Head of caudate nucleus (tissue), 42 donors: ENCODE measurements at regions not wholly inside any gene's neighbourhood (a gene's known extent, or its start where the extent isn't known, plus 50 kb on each side); places are given as distances from the start of the nearest gene placed in this dataset.
"Not testable (repeated sequence)": the region's sequence is repeated elsewhere in the genome, so short reads cannot be mapped to it uniquely, and the experiment has no call there.

Experiments used
- DNase-seq, 42 donors: peaks; one replicate each; pipeline versions ENCODE4 v3.0.0 to v3.0.0-alpha.2; 2020 to 2021; ENCODE audit warnings: mixed read lengths in 7 of 42
- intact Hi-C: fragments of 100-400 bp; cut with DNase I; formaldehyde crosslinking; loops from one replicate; pipeline ENCODE4 v1.15.0; 2022

GRCh38 chr10:109587366-109587765 is 335.9 kb downstream of the XPNPEP1 start:
- intact Hi-C loops, result no loop called here
- DNase-seq, result no peak

- no peak for DNase-seq
- intact Hi-C loops, result no loop called here
Observed at GRCh38 chr10:109556399-109556798, 366.9 kb downstream of the XPNPEP1 start.

GRCh38 chr10:109542050-109542603 is 381.2 kb downstream of the XPNPEP1 start:
- DNase-seq, intact Hi-C loops: not testable (repeated sequence)

GRCh38 chr10:109534193-109534592 is 389.1 kb downstream of the XPNPEP1 start:
- DNase-seq, result no peak
- intact Hi-C loops, result no loop called here

- intact Hi-C loops, result no loop called here
- no peak for DNase-seq
Observed at GRCh38 chr10:109529258-109529657, 394.1 kb downstream of the XPNPEP1 start.

GRCh38 chr10:109517748-109518147 is 405.6 kb downstream of the XPNPEP1 start:
- no peak for DNase-seq
- intact Hi-C loops, result no loop called here

- DNase-seq, result no peak
Observed at GRCh38 chr10:109504401-109504800, 418.9 kb downstream of the XPNPEP1 start.

GRCh38 chr10:109487691-109488090 is 435.6 kb downstream of the XPNPEP1 start:
- no peak for DNase-seq
- intact Hi-C loops, result no loop called here

More at GRCh38 chr10:109504401-109504800, 418.9 kb downstream of the XPNPEP1 start:
- intact Hi-C loops, result no loop called here

- no peak for DNase-seq
- intact Hi-C loops, result no loop called here
Observed at GRCh38 chr10:109480836-109481235, 442.5 kb downstream of the XPNPEP1 start.

GRCh38 chr10:109475711-109476421 is 447.4 kb downstream of the XPNPEP1 start:
- intact Hi-C loops, result no loop called here
- no peak for DNase-seq

GRCh38 chr10:109474812-109475211 is 448.5 kb downstream of the XPNPEP1 start:
- intact Hi-C loops, result no loop called here
- no peak for DNase-seq

- intact Hi-C loops, result no loop called here
- DNase-seq, result no peak
Observed at GRCh38 chr10:109474261-109474660, 449.1 kb downstream of the XPNPEP1 start.

- intact Hi-C loops, result no loop called here
- no peak for DNase-seq
Observed at GRCh38 chr10:109467551-109467950, 455.8 kb downstream of the XPNPEP1 start.

- intact Hi-C loops, result no loop called here
- no peak for DNase-seq
Observed at GRCh38 chr10:109464949-109465348, 458.4 kb downstream of the XPNPEP1 start.

- DNase-seq, result peak in 3 of 42 donors; percentile 2 to 11 (median 6)
- intact Hi-C loops, result no loop called here
Observed at GRCh38 chr10:109457302-109457638, 466.0 kb downstream of the XPNPEP1 start.

- intact Hi-C loops, result no loop called here
- peak in 26 of 42 donors; percentile 2 to 44 (median 16) for DNase-seq
Observed at GRCh38 chr10:109456566-109457301, 466.6 kb downstream of the XPNPEP1 start.

- intact Hi-C loops, result no loop called here
- DNase-seq, result no peak
Observed at GRCh38 chr10:109454691-109455090, 468.6 kb downstream of the XPNPEP1 start.

- DNase-seq, result no peak
- intact Hi-C loops, result no loop called here
Observed at GRCh38 chr10:109451879-109452278, 471.4 kb downstream of the XPNPEP1 start.

- intact Hi-C loops, result no loop called here
- DNase-seq, result no peak
Observed at GRCh38 chr10:109450702-109451101, 472.6 kb downstream of the XPNPEP1 start.

- intact Hi-C loops, result no loop called here
- no peak for DNase-seq
Observed at GRCh38 chr10:109433434-109433833, 489.9 kb downstream of the XPNPEP1 start.

- no peak for DNase-seq
- intact Hi-C loops, result no loop called here
Observed at GRCh38 chr10:109432281-109432680, 491.0 kb downstream of the XPNPEP1 start.
